ENCODE measurements at regions not wholly inside any gene's neighbourhood (a gene's known extent, or its start where the extent isn't known, plus 50 kb on each side); places are given as distances from the start of the nearest gene placed in this dataset.

DNA sequence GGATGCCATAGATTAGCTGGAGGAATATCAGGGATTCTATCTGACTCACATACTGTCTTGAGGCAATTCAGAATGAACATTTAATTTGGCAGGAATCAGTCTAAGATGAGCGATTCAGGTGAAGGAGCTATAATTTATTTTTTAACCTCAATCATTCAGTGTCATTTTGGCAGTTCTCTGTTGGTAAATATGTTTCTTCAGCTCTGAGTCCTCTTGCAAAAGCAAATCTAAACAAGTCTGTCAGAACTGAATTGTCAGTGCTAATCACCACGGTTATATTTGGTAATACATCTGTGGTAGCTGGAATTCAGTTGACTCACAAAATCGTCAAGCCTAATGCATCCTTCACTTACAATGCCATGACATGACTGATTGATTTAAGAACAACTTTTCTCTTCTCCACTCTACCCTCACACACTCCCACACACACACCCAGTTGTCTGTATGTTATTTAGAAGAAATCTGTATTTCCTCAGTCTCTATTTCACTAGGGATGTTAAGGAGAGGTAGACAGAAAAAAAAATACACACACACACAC lies 516.6 kb upstream of the NXPH2 start:
- TF ChIP-seq CEBPB (IDR thresholded peaks at IDR 0.05), result no peak
- TF ChIP-seq CREB1 (IDR thresholded peaks at IDR 0.05; ENCODE audit: low read depth), result no peak
- TF ChIP-seq, protein P1, sequence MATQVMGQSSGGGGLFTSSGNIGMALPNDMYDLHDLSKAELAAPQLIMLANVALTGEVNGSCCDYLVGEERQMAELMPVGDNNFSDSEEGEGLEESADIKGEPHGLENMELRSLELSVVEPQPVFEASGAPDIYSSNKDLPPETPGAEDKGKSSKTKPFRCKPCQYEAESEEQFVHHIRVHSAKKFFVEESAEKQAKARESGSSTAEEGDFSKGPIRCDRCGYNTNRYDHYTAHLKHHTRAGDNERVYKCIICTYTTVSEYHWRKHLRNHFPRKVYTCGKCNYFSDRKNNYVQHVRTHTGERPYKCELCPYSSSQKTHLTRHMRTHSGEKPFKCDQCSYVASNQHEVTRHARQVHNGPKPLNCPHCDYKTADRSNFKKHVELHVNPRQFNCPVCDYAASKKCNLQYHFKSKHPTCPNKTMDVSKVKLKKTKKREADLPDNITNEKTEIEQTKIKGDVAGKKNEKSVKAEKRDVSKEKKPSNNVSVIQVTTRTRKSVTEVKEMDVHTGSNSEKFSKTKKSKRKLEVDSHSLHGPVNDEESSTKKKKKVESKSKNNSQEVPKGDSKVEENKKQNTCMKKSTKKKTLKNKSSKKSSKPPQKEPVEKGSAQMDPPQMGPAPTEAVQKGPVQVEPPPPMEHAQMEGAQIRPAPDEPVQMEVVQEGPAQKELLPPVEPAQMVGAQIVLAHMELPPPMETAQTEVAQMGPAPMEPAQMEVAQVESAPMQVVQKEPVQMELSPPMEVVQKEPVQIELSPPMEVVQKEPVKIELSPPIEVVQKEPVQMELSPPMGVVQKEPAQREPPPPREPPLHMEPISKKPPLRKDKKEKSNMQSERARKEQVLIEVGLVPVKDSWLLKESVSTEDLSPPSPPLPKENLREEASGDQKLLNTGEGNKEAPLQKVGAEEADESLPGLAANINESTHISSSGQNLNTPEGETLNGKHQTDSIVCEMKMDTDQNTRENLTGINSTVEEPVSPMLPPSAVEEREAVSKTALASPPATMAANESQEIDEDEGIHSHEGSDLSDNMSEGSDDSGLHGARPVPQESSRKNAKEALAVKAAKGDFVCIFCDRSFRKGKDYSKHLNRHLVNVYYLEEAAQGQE (IDR thresholded peaks at IDR 0.05; ENCODE audit: low read depth), result no peak
- TF ChIP-seq NFIC (IDR thresholded peaks at IDR 0.05), result no peak
- no peak for TF ChIP-seq TAF1 (IDR thresholded peaks at IDR 0.05; ENCODE audit: low read depth)
- no peak for TF ChIP-seq FOXM1 (IDR thresholded peaks at IDR 0.05; ENCODE audit: borderline replicate concordance, low read depth)
- TF ChIP-seq, protein P2, sequence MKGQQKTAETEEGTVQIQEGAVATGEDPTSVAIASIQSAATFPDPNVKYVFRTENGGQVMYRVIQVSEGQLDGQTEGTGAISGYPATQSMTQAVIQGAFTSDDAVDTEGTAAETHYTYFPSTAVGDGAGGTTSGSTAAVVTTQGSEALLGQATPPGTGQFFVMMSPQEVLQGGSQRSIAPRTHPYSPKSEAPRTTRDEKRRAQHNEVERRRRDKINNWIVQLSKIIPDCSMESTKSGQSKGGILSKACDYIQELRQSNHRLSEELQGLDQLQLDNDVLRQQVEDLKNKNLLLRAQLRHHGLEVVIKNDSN (IDR thresholded peaks at IDR 0.05), result no peak
- no peak for TF ChIP-seq TEAD4 (IDR thresholded peaks at IDR 0.05)
- TF ChIP-seq, protein P3, sequence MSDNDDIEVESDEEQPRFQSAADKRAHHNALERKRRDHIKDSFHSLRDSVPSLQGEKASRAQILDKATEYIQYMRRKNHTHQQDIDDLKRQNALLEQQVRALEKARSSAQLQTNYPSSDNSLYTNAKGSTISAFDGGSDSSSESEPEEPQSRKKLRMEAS (IDR thresholded peaks at IDR 0.05), result no peak
- no peak for TF ChIP-seq EGR1 (IDR thresholded peaks at IDR 0.05)
- TF ChIP-seq ZBTB7A (IDR thresholded peaks at IDR 0.05; ENCODE audit: low read depth), result no peak
- TF ChIP-seq YY1 (IDR thresholded peaks at IDR 0.05; ENCODE audit: low read depth), result no peak
- TF ChIP-seq EP300 (IDR thresholded peaks at IDR 0.05; ENCODE audit: borderline replicate concordance), result no peak
- no peak for TF ChIP-seq TCF12 (IDR thresholded peaks at IDR 0.05; ENCODE audit: low read depth)
- TF ChIP-seq RAD21 (IDR thresholded peaks at IDR 0.05; ENCODE audit: low read depth), result no peak

DNA sequence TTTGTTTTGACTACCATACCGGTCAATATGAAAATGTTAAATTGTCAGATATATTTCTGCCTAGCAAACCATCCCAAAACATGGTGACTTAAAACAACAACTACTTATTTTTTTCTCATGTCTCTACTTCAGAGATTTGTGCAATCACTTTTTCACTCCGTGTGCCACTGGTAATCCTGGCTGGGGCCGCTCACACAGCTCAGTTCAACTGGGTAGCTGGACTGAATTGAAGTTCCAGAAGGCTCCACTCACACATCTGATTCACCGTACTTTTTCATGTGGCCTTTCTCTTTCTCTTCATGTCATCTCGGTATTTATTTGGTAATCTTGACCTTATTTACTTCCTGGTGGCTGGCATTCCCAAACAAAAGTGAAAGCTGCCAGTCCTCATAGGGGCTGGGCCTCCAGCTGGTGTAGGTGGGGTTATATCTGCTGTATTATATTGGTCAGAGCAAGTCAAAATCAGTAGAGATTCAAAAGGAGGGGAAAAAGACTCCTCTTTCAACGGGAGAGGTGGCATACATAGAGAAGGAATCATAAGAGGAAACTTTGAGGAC lies 513.9 kb upstream of the NXPH2 start:
- no peak for TF ChIP-seq NFIC (IDR thresholded peaks at IDR 0.05)

DNA sequence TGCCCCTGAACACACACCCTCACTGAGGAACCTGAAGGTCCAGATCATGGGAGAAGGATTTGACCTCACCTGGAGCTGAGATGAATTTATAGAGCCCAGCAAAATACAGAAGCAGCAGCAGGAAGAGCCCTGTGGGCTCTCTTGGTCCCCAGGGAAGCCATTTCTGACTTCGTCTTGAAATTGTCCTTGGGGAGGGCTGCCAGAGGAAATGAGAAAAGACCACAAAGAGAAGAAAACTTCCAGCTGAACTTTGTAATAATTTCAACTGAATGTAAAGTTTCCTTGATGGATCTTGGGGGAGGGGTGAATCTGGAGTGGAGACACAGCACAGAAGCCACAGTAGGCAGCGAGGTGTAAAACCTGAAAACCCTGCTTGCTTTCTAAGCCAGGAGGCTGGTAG lies 500.9 kb upstream of the NXPH2 start:
- TF ChIP-seq YY1 (IDR thresholded peaks at IDR 0.05; ENCODE audit: low read depth), result no peak

DNA sequence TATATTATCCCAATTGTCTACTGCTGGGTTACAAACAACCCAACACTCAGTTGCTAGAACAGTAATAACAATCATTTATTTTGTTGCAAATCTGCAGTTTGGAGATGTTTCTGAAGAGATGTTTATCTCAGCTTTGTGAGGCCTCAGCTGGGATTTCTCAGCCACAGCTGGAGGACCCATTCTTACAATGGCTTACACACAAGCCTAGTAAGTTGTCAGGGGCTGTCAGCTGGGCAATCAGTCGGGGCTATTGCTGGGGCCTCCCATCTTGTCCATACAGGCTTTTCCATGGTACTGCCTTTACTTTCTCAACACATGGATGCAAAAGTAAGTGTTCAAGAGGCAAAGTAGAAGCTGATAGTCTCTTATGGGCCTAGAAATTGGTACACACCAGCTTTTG lies 491.7 kb upstream of the NXPH2 start:
- no peak for TF ChIP-seq EP300 (IDR thresholded peaks at IDR 0.05; ENCODE audit: borderline replicate concordance)

DNA sequence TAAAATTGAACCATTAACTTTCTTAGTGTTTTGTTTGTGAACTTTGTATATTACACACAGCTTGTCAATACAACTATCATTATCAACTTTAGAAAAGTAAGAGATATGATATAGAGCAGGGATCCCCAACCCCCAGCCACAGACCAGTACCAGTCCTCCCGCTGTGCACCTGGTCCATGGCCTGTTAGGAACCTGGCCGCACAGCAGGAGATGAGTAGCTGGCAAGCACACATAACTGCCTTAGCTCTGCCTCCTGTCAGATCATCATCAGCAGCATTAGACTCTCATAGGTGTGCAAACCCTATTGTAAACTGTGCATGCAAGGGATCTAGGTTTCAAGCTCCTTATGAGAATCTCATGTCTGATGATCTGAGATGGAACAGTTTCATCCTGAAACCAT lies 491.0 kb upstream of the NXPH2 start:
- TF ChIP-seq ZBTB7A (IDR thresholded peaks at IDR 0.05; ENCODE audit: low read depth) (no peak), TAF1 (IDR thresholded peaks at IDR 0.05; ENCODE audit: low read depth) (no peak), EGR1 (IDR thresholded peaks at IDR 0.05) (no peak), RAD21 (IDR thresholded peaks at IDR 0.05; ENCODE audit: low read depth) (no peak), CREB1 (IDR thresholded peaks at IDR 0.05; ENCODE audit: low read depth) (no peak), YY1 (IDR thresholded peaks at IDR 0.05; ENCODE audit: low read depth) (no peak), NFIC (IDR thresholded peaks at IDR 0.05) (no peak), EP300 (IDR thresholded peaks at IDR 0.05; ENCODE audit: borderline replicate concordance) (no peak), TCF12 (IDR thresholded peaks at IDR 0.05; ENCODE audit: low read depth) (no peak), FOXM1 (IDR thresholded peaks at IDR 0.05; ENCODE audit: borderline replicate concordance, low read depth) (no peak), TEAD4 (IDR thresholded peaks at IDR 0.05) (no peak), CEBPB (IDR thresholded peaks at IDR 0.05) (no peak)
- TF ChIP-seq, protein P2 (IDR thresholded peaks at IDR 0.05), result no peak
- TF ChIP-seq, protein P3 (IDR thresholded peaks at IDR 0.05), result no peak
- TF ChIP-seq, protein P1 (IDR thresholded peaks at IDR 0.05; ENCODE audit: low read depth), result no peak

DNA sequence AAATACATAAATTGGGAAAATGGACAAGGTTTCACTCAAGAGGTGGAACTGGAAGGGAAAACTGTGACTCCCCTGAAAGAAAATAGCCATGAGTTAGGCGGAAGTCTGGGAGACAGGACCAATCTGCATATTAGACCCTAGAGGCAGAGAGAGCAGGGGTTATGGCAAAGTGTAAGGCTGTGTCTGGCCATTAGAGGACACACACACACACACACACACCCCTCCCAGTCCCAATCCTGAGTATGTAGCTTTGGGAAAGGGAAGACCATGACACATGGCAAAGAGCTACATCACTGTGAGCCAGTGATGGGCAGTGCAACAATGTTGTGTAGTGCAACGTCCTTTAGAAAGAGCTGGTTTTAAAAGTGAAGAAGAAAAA lies 479.9 kb upstream of the NXPH2 start:
- TF ChIP-seq NFIC (IDR thresholded peaks at IDR 0.05) (no peak), ZBTB7A (IDR thresholded peaks at IDR 0.05; ENCODE audit: low read depth) (no peak), YY1 (IDR thresholded peaks at IDR 0.05; ENCODE audit: low read depth) (no peak), TEAD4 (IDR thresholded peaks at IDR 0.05) (no peak), CREB1 (IDR thresholded peaks at IDR 0.05; ENCODE audit: low read depth) (no peak), TAF1 (IDR thresholded peaks at IDR 0.05; ENCODE audit: low read depth) (no peak)
- TF ChIP-seq, protein P1 (IDR thresholded peaks at IDR 0.05; ENCODE audit: low read depth), result no peak

Data from Ishikawa (cell line).